Left cardiac atrium (tissue), 4 donors: ENCODE measurements at regions not wholly inside any gene's neighbourhood (a gene's known extent, or its start where the extent isn't known, plus 50 kb on each side); places are given as distances from the start of the nearest gene placed in this dataset.
"Not testable (repeated sequence)": the region's sequence is repeated elsewhere in the genome, so short reads cannot be mapped to it uniquely, and the experiment has no call there.

Experiments used
- ATAC-seq, 2 donors: fragments of 200-7000 bp; cut with Tn5 transposase; one replicate each; pipeline ENCODE4 v1.9.1; 2020; ENCODE audit warnings: mild to moderate bottlenecking in 2 of 2, moderate library complexity in 2 of 2
- DNase-seq: peaks from one replicate; pipeline ENCODE4 v3.0.0-alpha.2; 2020
- intact Hi-C, 2 donors: fragments of 100-400 bp; cut with DNase I; formaldehyde crosslinking; loops; one replicate each; pipeline versions ENCODE4 v1.14.1 to v1.15.1; 2022 to 2023
- donor health status: DM: no; HTN: yes; CAD: no.
- donor health status: DM: no; HTN: yes; CAD: no; lungs with severe emphysema.
- donor health status: DM: yes; HTN: yes; CAD: no.
- donor health status: Dilated cardiomyopathy.

DNA sequence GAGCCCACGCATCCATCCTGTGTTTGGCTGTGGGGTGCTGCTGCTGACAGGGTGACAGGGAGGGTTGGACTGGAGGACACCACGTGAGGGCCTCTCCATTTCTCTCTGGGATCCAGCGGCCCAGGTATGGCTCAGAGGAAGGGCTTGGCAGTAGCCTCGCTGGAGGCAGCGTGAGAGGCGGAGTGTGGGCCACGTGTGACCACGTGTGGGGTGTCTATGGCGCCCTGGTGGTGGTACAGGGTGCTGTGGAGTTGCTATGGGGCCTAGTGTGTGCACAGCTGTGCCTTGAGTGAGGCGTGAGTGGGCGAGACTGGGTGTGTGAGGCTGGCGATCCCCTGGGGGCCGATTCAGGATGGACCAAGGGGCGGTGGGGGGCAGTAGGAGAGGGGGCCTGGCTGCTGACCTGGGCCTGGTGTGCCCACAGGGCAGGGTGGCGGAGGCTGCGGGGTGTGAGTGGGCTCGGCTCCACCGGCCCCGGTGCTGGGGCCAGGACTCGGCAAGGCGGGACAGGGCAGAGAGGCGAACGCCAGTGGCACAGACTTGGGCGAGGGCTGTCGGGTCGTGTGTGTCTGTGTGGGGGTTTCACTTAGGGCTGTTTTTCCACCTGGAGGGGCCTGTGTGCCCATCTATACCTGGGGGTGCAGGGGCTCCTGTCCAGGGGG, 72.7 kb downstream of the TMEM121 start:
- ATAC-seq, DNase-seq, intact Hi-C loops: not testable (repeated sequence)

GRCh38 chr14:105600195-105600938, 74.0 kb downstream of the TMEM121 start:
- ATAC-seq, DNase-seq, intact Hi-C loops: not testable (repeated sequence)

DNA sequence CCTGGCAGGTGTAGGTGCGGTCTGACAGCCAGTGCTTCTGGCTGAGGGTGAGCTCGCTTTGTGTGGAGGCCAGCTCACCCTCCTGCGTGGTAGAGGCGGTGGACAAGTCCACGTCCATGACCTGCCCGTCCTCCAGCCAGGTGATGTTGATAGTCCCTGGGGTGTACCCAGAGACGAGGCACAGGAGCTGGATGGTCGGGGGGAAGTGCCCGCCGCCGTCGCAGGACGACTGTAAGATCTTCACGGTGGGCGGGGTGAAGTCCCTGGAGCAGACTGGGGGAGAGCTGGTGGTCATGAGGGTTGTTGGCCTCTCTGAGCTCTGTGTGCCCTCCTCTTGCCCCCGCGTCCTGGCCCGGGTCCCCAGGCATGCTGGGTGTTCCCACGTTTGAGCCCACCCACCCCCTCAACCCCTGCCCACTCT, 74.6 kb downstream of the TMEM121 start:
- DNase-seq (no peak), ATAC-seq (no peak)
- intact Hi-C loops, result no loop called here

- DNase-seq, result no peak
- intact Hi-C loops, result no loop called here
- no peak for ATAC-seq
Observed at GRCh38 chr14:105601360-105602242, 75.2 kb downstream of the TMEM121 start.

GRCh38 chr14:105602243-105602750, 75.9 kb downstream of the TMEM121 start:
- ATAC-seq (no peak), DNase-seq (no peak)
- intact Hi-C loops, result no loop called here

GRCh38 chr14:105602799-105603793, 76.7 kb downstream of the TMEM121 start:
- no peak for ATAC-seq
- no peak for DNase-seq
- intact Hi-C loops, result no loop called here

DNA sequence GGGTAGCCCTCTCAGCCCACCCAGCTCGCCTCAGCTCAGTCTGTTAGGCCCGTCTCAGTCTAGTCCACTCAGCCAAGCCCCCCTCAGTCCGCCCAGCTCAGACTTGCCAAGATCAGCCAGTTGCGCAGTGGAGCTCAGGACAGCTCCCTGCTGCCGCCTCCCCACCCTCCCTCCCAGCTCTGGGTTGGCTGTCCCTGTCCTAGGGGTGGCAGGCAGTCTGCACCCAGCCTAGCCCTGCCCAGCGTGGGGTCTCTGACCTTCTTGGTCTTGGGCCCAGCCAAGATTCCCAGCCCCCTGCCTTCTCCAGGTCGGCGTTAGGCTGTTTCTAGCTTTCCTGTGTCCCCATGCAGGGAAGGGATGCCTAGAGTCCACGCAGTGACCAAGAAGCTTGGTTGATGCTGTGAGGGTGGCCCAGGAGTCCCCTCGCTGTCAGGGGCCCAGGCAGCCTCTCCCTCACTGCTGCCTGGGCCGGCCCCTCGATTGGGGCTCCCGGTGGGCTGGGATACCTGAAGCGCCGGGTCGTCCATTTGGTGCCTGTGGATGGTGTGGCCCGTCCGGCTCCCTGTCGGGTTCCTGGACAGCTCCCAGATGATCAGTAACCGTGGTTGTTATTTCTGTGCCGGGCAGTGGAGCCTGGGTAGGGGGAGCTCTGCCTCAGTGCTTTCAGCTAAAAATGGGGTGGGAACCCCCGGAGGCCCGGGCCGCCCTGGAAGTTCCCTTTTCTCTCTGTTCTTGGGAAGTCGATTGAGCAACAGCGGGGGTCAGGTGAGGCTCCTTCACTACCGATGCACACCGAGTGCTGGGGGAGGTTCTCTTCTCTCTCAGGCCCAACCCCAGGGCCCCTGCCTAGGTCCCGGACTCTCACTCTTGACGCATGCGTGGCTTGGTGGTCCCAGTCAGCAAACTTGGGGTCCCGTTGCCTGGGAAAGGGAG, 78.4 kb downstream of the TMEM121 start:
- DNase-seq, ATAC-seq, intact Hi-C loops: not testable (repeated sequence)

DNA sequence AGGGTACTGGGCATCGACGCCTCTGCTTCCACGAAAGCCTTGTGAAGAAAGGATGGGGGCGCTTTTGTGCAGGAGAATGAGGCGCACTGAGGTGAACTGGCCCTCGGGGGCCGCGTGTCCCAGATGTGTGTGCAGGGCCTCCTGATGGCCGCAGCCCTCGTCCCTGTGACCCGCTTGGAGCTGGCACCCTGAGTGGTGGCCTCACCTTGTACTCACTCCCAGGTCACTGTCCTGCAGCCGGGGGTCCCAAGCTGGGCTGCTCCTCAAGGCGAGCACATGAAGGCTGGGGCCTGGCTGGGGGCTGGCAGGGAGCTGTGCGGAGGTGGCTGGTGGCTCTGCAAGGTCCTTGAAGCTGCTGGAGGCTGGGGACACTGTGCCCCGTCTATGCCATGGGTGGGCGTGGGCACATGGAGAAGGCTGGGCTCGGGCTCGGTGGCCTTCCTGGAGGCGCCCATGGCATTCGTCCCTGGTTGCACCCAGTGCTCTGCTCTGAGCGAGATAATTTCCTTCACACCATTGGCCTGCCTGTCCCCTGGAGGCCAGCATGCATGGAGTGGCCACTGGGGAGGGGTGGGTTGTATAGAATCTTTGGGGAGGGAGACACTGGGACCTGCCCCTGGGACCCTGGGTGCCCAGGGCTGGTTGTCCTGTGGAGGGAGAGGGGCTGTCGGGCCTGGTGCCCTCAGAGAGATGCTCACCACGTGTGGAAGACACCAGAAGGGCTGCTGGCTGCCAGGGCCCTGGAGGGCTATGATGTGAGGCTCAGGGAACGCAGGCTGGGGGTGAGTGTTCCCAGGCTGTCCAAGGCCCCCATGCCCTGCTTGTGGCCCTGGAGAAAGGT, 79.3 kb downstream of the TMEM121 start:
- intact Hi-C loops, result no loop called here
- ATAC-seq, result no peak
- DNase-seq, result no peak

GRCh38 chr14:105606305-105606975, 80.1 kb downstream of the TMEM121 start:
- not testable (repeated sequence) for ATAC-seq

DNA sequence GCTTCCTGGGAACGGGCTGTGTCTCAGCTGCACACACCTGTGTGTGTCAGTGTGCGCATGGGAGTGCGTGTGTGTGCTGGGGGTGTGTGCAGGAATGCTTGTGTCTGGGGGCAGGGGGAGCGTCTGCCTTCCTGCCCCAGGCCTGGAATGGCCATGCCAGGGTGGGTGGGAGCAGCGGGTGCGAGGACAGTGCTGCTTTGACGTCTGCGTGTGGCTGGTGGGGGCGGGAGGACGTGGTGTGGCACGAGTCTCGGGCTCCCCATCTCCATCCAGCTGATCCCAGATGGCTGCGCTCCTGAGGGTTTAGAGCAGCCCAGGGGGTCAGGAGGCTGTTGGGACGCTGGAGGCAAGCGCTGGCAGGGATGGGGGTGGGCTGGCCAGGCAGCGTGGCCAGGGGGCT, 80.6 kb downstream of the TMEM121 start:
- DNase-seq, ATAC-seq, intact Hi-C loops: not testable (repeated sequence)

More at GRCh38 chr14:105606305-105606975, 80.1 kb downstream of the TMEM121 start:
- intact Hi-C loops, DNase-seq: not testable (repeated sequence)

- ATAC-seq, result not testable (repeated sequence)
Observed at GRCh38 chr14:105614987-105615386, 88.6 kb downstream of the TMEM121 start.

GRCh38 chr14:105615986-105616801, 89.8 kb downstream of the TMEM121 start:
- peak; percentile 23 to 39 for ATAC-seq
- intact Hi-C loops, result loop anchor here in 1 of 2 donors (2.0 kb wide), 1 partner anchor 145 kb away; no protein-coding TSS in a partner anchor
- not testable (repeated sequence) for DNase-seq

More at GRCh38 chr14:105614987-105615386, 88.6 kb downstream of the TMEM121 start:
- intact Hi-C loops, DNase-seq: not testable (repeated sequence)

- intact Hi-C loops, result loop anchor here in 1 of 2 donors (2.0 kb wide), 1 partner anchor 144 kb away; no protein-coding TSS in a partner anchor
- ATAC-seq, result peak; percentile 15 to 43
- DNase-seq, result no peak
Observed at GRCh38 chr14:105616802-105617192, 90.4 kb downstream of the TMEM121 start.

- ATAC-seq, result peak; percentile 6 to 18
- intact Hi-C loops, result loop anchor here in 1 of 2 donors (2.0 kb wide), 1 partner anchor 144 kb away; no protein-coding TSS in a partner anchor
- no peak for DNase-seq
Observed at GRCh38 chr14:105617201-105617777, 90.9 kb downstream of the TMEM121 start.
